Trophoblast cell (in vitro differentiated cells and primary cell): ENCODE measurements at regions not wholly inside any gene's neighbourhood (a gene's known extent, or its start where the extent isn't known, plus 50 kb on each side); places are given as distances from the start of the nearest gene placed in this dataset.
"Not testable (repeated sequence)": the region's sequence is repeated elsewhere in the genome, so short reads cannot be mapped to it uniquely, and the experiment has no call there.

Experiments
- DNase-seq, 2 donors: peaks; one replicate each; pipeline ENCODE4 v3.0.0-alpha.2; 2016
- H2AFZ ChIP-seq: 2 replicates; pipeline ENCODE4 v1.6.1; 2013; ENCODE audit warnings: low read length, moderate library complexity, mild to moderate bottlenecking; ENCODE audit not compliant: insufficient read depth, poor library complexity
- H2AK5ac ChIP-seq: 2 replicates; pipeline ENCODE4 v1.6.1; 2013; ENCODE audit warnings: mild to moderate bottlenecking, low read length
- H2BK120ac ChIP-seq: 2 replicates; pipeline ENCODE4 v1.6.1; 2013; ENCODE audit warnings: low read length, mild to moderate bottlenecking, moderate library complexity; ENCODE audit not compliant: insufficient read depth, poor library complexity
- H2BK12ac ChIP-seq: 2 replicates; pipeline ENCODE4 v1.6.1; 2013; ENCODE audit warnings: mild to moderate bottlenecking, low read length, moderate library complexity
- H2BK5ac ChIP-seq: 2 replicates; pipeline ENCODE4 v1.6.1; 2013; ENCODE audit warnings: low read length, low read depth, moderate library complexity, mild to moderate bottlenecking; ENCODE audit not compliant: poor library complexity
- H3K14ac ChIP-seq: 2 replicates; pipeline ENCODE4 v1.6.1; 2013; ENCODE audit warnings: mild to moderate bottlenecking, low read length
- H3K18ac ChIP-seq: 2 replicates; pipeline ENCODE4 v1.6.1; 2013; ENCODE audit warnings: mild to moderate bottlenecking, low read length
- H3K23ac ChIP-seq: 2 replicates; pipeline ENCODE4 v1.6.1; 2013; ENCODE audit warnings: low read length
- H3K27ac ChIP-seq: 2 replicates; pipeline ENCODE4 v1.5.1; 2013; ENCODE audit warnings: low read depth, mild to moderate bottlenecking, inconsistent platforms, low read length, moderate library complexity
- H3K27me3 ChIP-seq: 2 replicates; pipeline ENCODE4 v1.6.1; 2013; ENCODE audit warnings: inconsistent platforms, mild to moderate bottlenecking, low read length, moderate library complexity; ENCODE audit not compliant: insufficient read depth
- H3K36me3 ChIP-seq, 2 experiments: 1 replicate in 1 of 2; 2 replicates in 1 of 2; pipeline ENCODE4 v1.6.1; 2013; ENCODE audit warnings: low read length in 2 of 2, mild to moderate bottlenecking in 2 of 2, moderate library complexity in 1 of 2; ENCODE audit not compliant: insufficient read depth in 2 of 2, control insufficient read depth in 1 of 2
- H3K4ac ChIP-seq: 2 replicates; pipeline ENCODE4 v1.6.1; 2013; ENCODE audit warnings: low read depth, mild to moderate bottlenecking, low read length, moderate library complexity
- H3K4me1 ChIP-seq, 2 experiments: 1 replicate in 1 of 2; 2 replicates in 1 of 2; pipeline ENCODE4 v1.6.1; 2013; ENCODE audit warnings: low read length in 2 of 2, mild to moderate bottlenecking in 2 of 2, moderate library complexity in 1 of 2; ENCODE audit not compliant: insufficient read depth in 2 of 2, control insufficient read depth in 1 of 2
- H3K4me2 ChIP-seq: 2 replicates; pipeline ENCODE4 v1.6.1; 2013; ENCODE audit warnings: inconsistent platforms, mild to moderate bottlenecking, low read length, moderate library complexity
- H3K4me3 ChIP-seq: 2 replicates; pipeline ENCODE4 v1.5.1; 2013; ENCODE audit warnings: mild to moderate bottlenecking, low read depth, low read length, inconsistent platforms
- H3K79me1 ChIP-seq: one replicate; pipeline ENCODE4 v1.6.1; 2013; ENCODE audit warnings: low read length
- H3K79me2 ChIP-seq: 2 replicates; pipeline ENCODE4 v1.6.1; 2013; ENCODE audit warnings: low read length, mild to moderate bottlenecking; ENCODE audit not compliant: control insufficient read depth, insufficient read depth, poor library complexity
- H3K9ac ChIP-seq: 2 replicates; pipeline ENCODE4 v1.6.1; 2013; ENCODE audit warnings: mild to moderate bottlenecking, low read length
- H3K9me3 ChIP-seq: 2 replicates; pipeline ENCODE4 v1.6.1; 2013; ENCODE audit warnings: low read depth, mild to moderate bottlenecking, control low read depth, inconsistent platforms, low read length; ENCODE audit not compliant: insufficient read depth
- H4K12ac ChIP-seq: 2 replicates; pipeline ENCODE4 v1.6.1; 2013; ENCODE audit warnings: low read depth, mild to moderate bottlenecking, low read length, moderate library complexity
- H4K8ac ChIP-seq: 2 replicates; pipeline ENCODE4 v1.6.1; 2013; ENCODE audit warnings: low read depth, mild to moderate bottlenecking, low read length, moderate library complexity
- H4K91ac ChIP-seq: one replicate; pipeline ENCODE4 v1.6.1; 2013; ENCODE audit warnings: low read depth, mild to moderate bottlenecking, low read length, moderate library complexity
- WGBS: extraction: QIAGEN DNeasy Blood & Tissue Kit; methylation state at CpG from one replicate; pipeline ENCODE4 v1.1.7; 2013; ENCODE audit warnings: missing lambda C conversion rate; ENCODE audit not compliant: insufficient read length, insufficient coverage; ENCODE audit errors: extremely low coverage; 5-methylcytosine and 5-hydroxymethylcytosine counted together

DNA sequence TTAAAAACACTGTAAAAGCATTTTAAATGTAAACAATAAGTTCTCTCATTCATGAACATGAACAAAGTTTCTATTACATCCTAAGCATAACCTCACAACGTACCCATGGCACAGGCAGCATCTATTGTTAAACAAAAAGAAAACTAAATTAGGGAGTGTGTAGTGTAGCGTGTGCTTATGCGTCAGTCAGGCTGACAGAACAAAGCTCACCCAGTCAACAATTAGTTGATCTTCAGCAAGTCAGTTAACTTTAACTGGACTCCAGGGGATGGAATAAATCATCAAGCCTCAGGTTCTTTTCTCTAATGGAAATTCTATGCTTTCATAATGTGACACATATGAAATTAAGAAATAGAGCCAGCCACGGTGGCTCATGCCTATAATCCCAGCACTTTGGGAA, 91.6 kb upstream of the ODAD2 start:
- no peak overlapping the region for H3K27ac ChIP-seq
- H2BK12ac ChIP-seq: no peak overlapping the region
- peaks cover 2% of the 10 kb centered on the region for H3K79me1 ChIP-seq
- no peak overlapping the region for H3K18ac ChIP-seq
- no peak overlapping the region for H4K8ac ChIP-seq
- WGBS: no CpG with 5 or more reads among the region's 4 CpGs
- no peaks in the 10 kb centered on the region for H3K79me2 ChIP-seq
- H3K4me1 ChIP-seq: peaks cover 0 to 2% of the 10 kb centered on the region in 2 experiments
- H3K36me3 ChIP-seq: peaks cover 0 to 2% of the 10 kb centered on the region in 2 experiments
- H3K9me3 ChIP-seq: no peaks in the 10 kb centered on the region
- no peak overlapping the region for H2AK5ac ChIP-seq
- H3K27me3 ChIP-seq: no peaks in the 10 kb centered on the region
- no peak overlapping the region for H3K4me2 ChIP-seq
- H3K4me3 ChIP-seq: no peak overlapping the region
- H3K23ac ChIP-seq: no peak overlapping the region
- H2AFZ ChIP-seq: no peak overlapping the region
- no peak overlapping the region for H2BK120ac ChIP-seq
- no peak overlapping the region for H3K4ac ChIP-seq
- H3K9ac ChIP-seq: no peak overlapping the region
- H4K12ac ChIP-seq: no peak overlapping the region
- no peak overlapping the region for H3K14ac ChIP-seq
- H4K91ac ChIP-seq: no peak overlapping the region
- H2BK5ac ChIP-seq: no peak overlapping the region
- DNase-seq: no peak

DNA sequence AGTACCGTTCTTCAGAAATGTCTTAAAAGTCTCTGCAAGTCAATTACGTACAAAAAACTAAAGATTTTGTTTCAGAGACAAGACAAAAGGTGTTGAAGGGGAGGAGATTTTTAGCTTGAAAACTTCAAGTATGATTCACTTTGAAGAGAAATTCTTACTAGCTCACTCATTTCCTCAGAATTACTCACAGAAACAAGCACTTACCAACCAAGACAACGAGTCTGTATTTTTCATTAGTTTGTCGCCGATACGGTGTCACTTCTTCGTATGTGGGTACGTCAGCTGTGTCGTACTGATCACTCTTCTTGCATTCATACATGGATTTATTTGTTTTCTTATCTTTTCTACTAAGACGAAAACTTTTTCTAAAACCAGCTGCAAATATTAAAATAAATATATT, 90.6 kb upstream of the ODAD2 start:
- Histone ChIP-seq H3K9ac (no peak overlapping the region), H3K23ac (no peak overlapping the region), H4K12ac (no peak overlapping the region), H3K9me3 (no peaks in the 10 kb centered on the region), H3K4me2 (no peak overlapping the region), H3K27me3 (no peaks in the 10 kb centered on the region), H2BK12ac (no peak overlapping the region), H3K79me1 (peaks cover 2% of the 10 kb centered on the region), H4K91ac (no peak overlapping the region), H3K4me1 (peaks cover 0 to 2% of the 10 kb centered on the region in 2 experiments), H3K18ac (no peak overlapping the region), H3K4ac (no peak overlapping the region), H2AK5ac (no peak overlapping the region), H3K79me2 (no peaks in the 10 kb centered on the region), H2AFZ (no peak overlapping the region), H2BK5ac (no peak overlapping the region), H4K8ac (no peak overlapping the region), H3K14ac (no peak overlapping the region), H2BK120ac (no peak overlapping the region), H3K36me3 (peaks cover 0 to 2% of the 10 kb centered on the region in 2 experiments), H3K4me3 (no peak overlapping the region), H3K27ac (no peak overlapping the region)
- DNase-seq: peak; percentile 30 to 67
- WGBS: no CpG with 5 or more reads among the region's 10 CpGs

DNA sequence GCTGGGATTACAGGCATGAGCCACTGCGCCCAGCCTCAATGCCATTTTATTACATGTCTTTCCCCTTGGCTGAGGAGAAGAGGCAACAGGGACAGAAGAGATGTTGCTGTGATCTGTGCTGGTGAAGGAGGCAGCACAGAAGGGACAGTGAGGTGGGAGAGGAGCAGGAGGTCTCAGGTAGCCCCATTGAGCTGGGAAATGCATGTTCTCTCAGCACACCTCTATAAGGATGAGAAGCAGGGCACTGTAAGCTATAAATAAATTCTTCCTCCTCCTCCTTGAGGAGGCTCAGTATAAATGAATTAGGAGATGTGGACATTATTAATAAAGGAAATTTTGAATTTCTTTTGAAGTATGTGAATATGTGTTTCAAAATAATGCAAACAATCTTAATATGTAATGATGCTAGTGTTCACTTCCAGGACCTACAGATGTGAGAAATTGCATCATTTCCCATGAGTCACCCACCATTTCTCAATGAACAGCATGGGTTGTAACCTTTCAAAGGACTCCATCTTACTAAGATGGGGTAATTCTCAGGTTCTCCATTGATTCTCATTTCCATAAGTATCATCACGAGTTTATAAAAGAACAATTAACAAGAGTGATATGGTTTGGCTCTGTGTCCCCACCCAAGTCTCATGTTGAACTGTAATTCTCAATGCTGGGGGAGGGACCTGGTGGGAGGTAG, 88.9 kb upstream of the ODAD2 start:
- Histone ChIP-seq H3K14ac (no peak overlapping the region), H3K18ac (no peak overlapping the region), H3K9me3 (no peaks in the 10 kb centered on the region), H3K23ac (no peak overlapping the region), H2BK12ac (no peak overlapping the region), H3K4ac (no peak overlapping the region), H2AK5ac (no peak overlapping the region), H4K8ac (no peak overlapping the region), H3K79me1 (peaks cover 2% of the 10 kb centered on the region), H2BK120ac (no peak overlapping the region), H3K27ac (no peak overlapping the region), H4K12ac (no peak overlapping the region), H3K27me3 (no peaks in the 10 kb centered on the region), H3K4me2 (no peak overlapping the region), H3K4me1 (peaks cover 0 to 2% of the 10 kb centered on the region in 2 experiments), H3K9ac (no peak overlapping the region), H2AFZ (no peak overlapping the region), H3K36me3 (peaks cover 0 to 2% of the 10 kb centered on the region in 2 experiments), H4K91ac (no peak overlapping the region), H3K79me2 (no peaks in the 10 kb centered on the region), H2BK5ac (no peak overlapping the region), H3K4me3 (no peak overlapping the region)
- no CpG with 5 or more reads among the region's 2 CpGs for WGBS
- peak; percentile 71 to 85 for DNase-seq

DNA sequence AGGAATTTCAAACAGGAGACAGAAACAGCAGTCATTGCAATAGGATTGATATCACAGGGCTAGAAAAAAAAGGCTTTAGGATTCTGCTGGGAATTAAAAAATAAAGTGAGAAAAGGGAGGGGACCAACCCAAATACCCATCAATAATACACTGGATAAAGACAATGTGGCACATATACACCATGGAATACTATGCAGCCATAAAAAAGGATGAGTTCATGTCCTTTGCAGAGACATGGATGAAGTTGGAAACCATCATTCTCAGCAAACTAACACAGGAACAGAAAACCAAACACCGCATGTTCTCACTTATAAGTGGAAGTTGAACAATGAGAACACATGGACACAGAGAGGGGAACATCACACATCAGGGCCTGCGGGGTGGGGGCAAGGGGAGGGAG, 86.9 kb upstream of the ODAD2 start:
- H3K27ac ChIP-seq, H3K18ac ChIP-seq, H2BK120ac ChIP-seq, DNase-seq, H3K4me1 ChIP-seq, H3K36me3 ChIP-seq, H3K14ac ChIP-seq, H4K12ac ChIP-seq, H2AK5ac ChIP-seq, H3K79me1 ChIP-seq, H4K8ac ChIP-seq, H3K4ac ChIP-seq, H3K4me2 ChIP-seq, H2BK12ac ChIP-seq, H3K79me2 ChIP-seq, H3K4me3 ChIP-seq, H3K9ac ChIP-seq, H3K9me3 ChIP-seq, H3K27me3 ChIP-seq, H2BK5ac ChIP-seq, H4K91ac ChIP-seq, H2AFZ ChIP-seq, H3K23ac ChIP-seq: not testable (repeated sequence)
- no CpG with 5 or more reads among the region's 2 CpGs for WGBS
